GM13976 (cell line): ENCODE measurements at regions not wholly inside any gene's neighbourhood (a gene's known extent, or its start where the extent isn't known, plus 50 kb on each side); places are given as distances from the start of the nearest gene placed in this dataset.
A peak's percentile ranks its signal among the peaks of the same experiment; 100 is the strongest.

Experiments used
- DNase-seq: peaks from one replicate; pipeline ENCODE4 v3.0.0; 2012; ENCODE audit warnings: low spot score
- CTCF ChIP-seq: IDR thresholded peaks from 2 replicates; pipeline ENCODE4 v1.5.1; 2012; ENCODE audit warnings: borderline replicate concordance, mild to moderate bottlenecking; ENCODE audit not compliant: insufficient read depth; ENCODE audit errors: extremely low read depth, missing control alignments, control extremely low read depth
- in situ Hi-C: fragments of 300-500 bp; cut with MboI; formaldehyde crosslinking; loops from one replicate; pipeline ENCODE4 v1.12.0; 2022; ENCODE audit warnings: low sequenced_read_pairs, mixed read lengths, inconsistent platforms; ENCODE audit not compliant: unreplicated experiment

GRCh38 chr7:121547544-121548092 lies 151.5 kb upstream of the FAM3C start:
- DNase-seq, result peak; percentile 58
- peak; percentile 55 for TF ChIP-seq CTCF
- in situ Hi-C loops, result loop anchor here (10.0 to 25.0 kb wide), 2 partner anchors 183 to 410 kb away; no protein-coding TSS in a partner anchor

- TF ChIP-seq CTCF, result no peak
- in situ Hi-C loops, result loop anchor here (10.0 to 25.0 kb wide), 2 partner anchors 182 to 410 kb away; no protein-coding TSS in a partner anchor
- DNase-seq, result no peak
Measured at GRCh38 chr7:121546632-121547543, 150.8 kb upstream of the FAM3C start.

- in situ Hi-C loops, result loop anchor here (10.0 to 25.0 kb wide), 2 partner anchors 181 to 408 kb away; no protein-coding TSS in a partner anchor
- no peak for TF ChIP-seq CTCF
- DNase-seq, result no peak
Measured at GRCh38 chr7:121545418-121545817, 149.3 kb upstream of the FAM3C start.

GRCh38 chr7:121544726-121545125 lies 148.6 kb upstream of the FAM3C start:
- in situ Hi-C loops, result loop anchor here (10.0 to 25.0 kb wide), 2 partner anchors 180 to 407 kb away; no protein-coding TSS in a partner anchor
- no peak for DNase-seq
- no peak for TF ChIP-seq CTCF

GRCh38 chr7:121544238-121544637 lies 148.1 kb upstream of the FAM3C start:
- TF ChIP-seq CTCF, result no peak
- DNase-seq, result no peak
- in situ Hi-C loops, result loop anchor here (10.0 to 25.0 kb wide), 2 partner anchors 179 to 407 kb away; no protein-coding TSS in a partner anchor

GRCh38 chr7:121541457-121541856 lies 145.3 kb upstream of the FAM3C start:
- in situ Hi-C loops, result loop anchor here (10.0 to 25.0 kb wide), 2 partner anchors 177 to 404 kb away; no protein-coding TSS in a partner anchor
- no peak for TF ChIP-seq CTCF
- no peak for DNase-seq
